A549 (cell line): ENCODE measurements at regions not wholly inside any gene's neighbourhood (a gene's known extent, or its start where the extent isn't known, plus 50 kb on each side); places are given as distances from the start of the nearest gene placed in this dataset.

Experiments
- ATAC-seq, 2 experiments: fragments of 200-7000 bp in 1 of 2; fragments of >200 bp in 1 of 2; cut with Nextera tagmentation in 1 of 2; cut with Tn5 transposase in 1 of 2; 3 replicates each; pipeline versions ENCODE4 v1.8.0 to v1.9.1; 2018 to 2020; ENCODE audit warnings: mild to moderate bottlenecking in 1 of 2, moderate library complexity in 1 of 2
- CTCF ChIA-PET: fragments of 300-600 bp; sonication (Branson Sonifier 250); formaldehyde crosslinking; extraction: SDS; loops from one replicate; lab custom pipeline; 2021; ENCODE audit warnings: antibody characterized with exemption, inconsistent platforms; lab: Yijun Ruan, JAX
- POLR2A ChIA-PET: fragments of 350-600 bp; formaldehyde crosslinking; extraction: SDS; loops from one replicate; lab custom pipeline; 2021; ENCODE audit warnings: antibody characterized with exemption, inconsistent platforms; lab: Yijun Ruan, JAX
- DNase-seq, 2 experiments: peaks; one replicate each; pipeline versions ENCODE4 v3.0.0 to v3.0.0-alpha.2; 2011 to 2016; ENCODE audit warnings: low read depth in 1 of 2, low spot score in 1 of 2
- FAIRE-seq: peaks from 2 replicates; lab custom pipeline; 2011; peaks lifted over from hg19 to GRCh38; lab: Jason Lieb, UNC
- H3K27ac ChIP-seq, 2 experiments: fragments of >200 bp; sonication (Bioruptor Twin); formaldehyde crosslinking; 3 replicates each; pipeline ENCODE4 v1.5.1; 2016 to 2017
- H3K4me1 ChIP-seq: fragments of >200 bp; sonication (Bioruptor Twin); formaldehyde crosslinking; 3 replicates; pipeline ENCODE4 v1.6.1; 2016
- H3K4me2 ChIP-seq: fragments of >200 bp; sonication (Bioruptor Twin); formaldehyde crosslinking; 3 replicates; pipeline ENCODE4 v1.6.1; 2016
- H3K4me3 ChIP-seq: fragments of >200 bp; sonication (Bioruptor Twin); formaldehyde crosslinking; 3 replicates; pipeline ENCODE4 v1.5.1; 2016
- H3K9me3 ChIP-seq: fragments of >200 bp; sonication (Bioruptor Twin); formaldehyde crosslinking; 3 replicates; pipeline ENCODE4 v1.6.1; 2016
- EP300 ChIP-seq, 2 experiments: fragments of >200 bp; sonication (Bioruptor Twin); formaldehyde crosslinking; IDR thresholded peaks; 2 replicates in 1 of 2; 3 replicates in 1 of 2; pipeline ENCODE4 v1.6.1; 2016 to 2017
- ESRRA ChIP-seq: fragments of 150-350 bp; IDR thresholded peaks from 2 replicates; pipeline ENCODE4 v1.6.1; 2014; ENCODE audit warnings: mild to moderate bottlenecking, low read length, borderline replicate concordance
- FOSB ChIP-seq: fragments of 250-450 bp; sonication (Bioruptor Pico); IDR thresholded peaks from 2 replicates; pipeline ENCODE4 v1.5.0; 2020; ENCODE audit warnings: mild to moderate bottlenecking, moderate library complexity
- FOSL2 ChIP-seq, 2 experiments: fragments of 450-650 bp in 1 of 2; fragments of >200 bp in 1 of 2; sonication (Bioruptor Twin) in 1 of 2; formaldehyde crosslinking; IDR thresholded peaks; 2 replicates each; pipeline versions ENCODE4 v1.5.0 to v1.6.1; 2016 to 2020; ENCODE audit warnings: mild to moderate bottlenecking in 1 of 2, moderate library complexity in 1 of 2
- HEYL ChIP-seq: fragments of 250-450 bp; sonication (Bioruptor Pico); IDR thresholded peaks from 2 replicates; pipeline ENCODE4 v1.8.0; 2021; ENCODE audit warnings: mild to moderate bottlenecking, moderate library complexity
- HOXA7 ChIP-seq: fragments of 250-450 bp; sonication (Bioruptor Pico); IDR thresholded peaks from 2 replicates; pipeline ENCODE4 v1.5.0; 2020; ENCODE audit warnings: mild to moderate bottlenecking, moderate library complexity
- HOXB13 ChIP-seq: fragments of 250-450 bp; sonication (Bioruptor Pico); IDR thresholded peaks from 2 replicates; pipeline ENCODE4 v1.5.0; 2020; ENCODE audit warnings: low read depth, mild to moderate bottlenecking, moderate library complexity
- JUNB ChIP-seq: fragments of >200 bp; sonication (Bioruptor Twin); formaldehyde crosslinking; IDR thresholded peaks from 2 replicates; pipeline ENCODE4 v1.6.1; 2016
- MAFK ChIP-seq: fragments of 450-650 bp; IDR thresholded peaks from 2 replicates; pipeline ENCODE4 v1.6.1; 2014; ENCODE audit not compliant: partially characterized antibody
- MAZ ChIP-seq: fragments of 150-350 bp; IDR thresholded peaks from 2 replicates; pipeline ENCODE4 v1.6.1; 2014; ENCODE audit warnings: antibody characterized with exemption, low read depth, low read length, borderline replicate concordance
- NFE2L2 ChIP-seq: fragments of 150-350 bp; conservative IDR thresholded peaks from 2 replicates; pipeline ENCODE4 v1.6.1; 2014; ENCODE audit warnings: low read length
- NPAS2 ChIP-seq: fragments of 250-450 bp; sonication (Bioruptor Pico); IDR thresholded peaks from 2 replicates; pipeline ENCODE4 v1.8.0; 2022; ENCODE audit warnings: mild to moderate bottlenecking, moderate library complexity, borderline replicate concordance
- NR3C1 ChIP-seq: fragments of >200 bp; sonication (Bioruptor Twin); formaldehyde crosslinking; IDR thresholded peaks from 3 replicates; pipeline ENCODE4 v1.6.1; 2017
- POLR2A ChIP-seq: IDR thresholded peaks from 2 replicates; pipeline ENCODE4 v1.6.1; 2012; ENCODE audit warnings: mild to moderate bottlenecking, low read length
- RAD21 ChIP-seq, 2 experiments: fragments of >200 bp in 1 of 2; sonication (Bioruptor Twin) in 1 of 2; formaldehyde crosslinking in 1 of 2; IDR thresholded peaks in 1 of 2; conservative IDR thresholded peaks in 1 of 2; 2 replicates in 1 of 2; 3 replicates in 1 of 2; pipeline ENCODE4 v1.6.1; 2012 to 2018; ENCODE audit warnings: inconsistent platforms in 1 of 2
- RARB ChIP-seq: fragments of 250-450 bp; sonication (Bioruptor Pico); IDR thresholded peaks from 2 replicates; pipeline ENCODE4 v1.8.0; 2021; ENCODE audit warnings: mild to moderate bottlenecking, moderate library complexity
- RCOR1 ChIP-seq: fragments of 150-350 bp; IDR thresholded peaks from 2 replicates; pipeline ENCODE4 v1.6.1; 2014; ENCODE audit warnings: antibody characterized with exemption, low read length, low read depth
- RFX5 ChIP-seq: fragments of 450-650 bp; IDR thresholded peaks from 2 replicates; pipeline ENCODE4 v1.7.1; 2014; ENCODE audit warnings: antibody characterized with exemption, mild to moderate bottlenecking, moderate library complexity
- RNF2 ChIP-seq: fragments of 200-600 bp; sonication (generic); IDR thresholded peaks from 2 replicates; pipeline ENCODE4 v1.6.1; 2016; ENCODE audit warnings: low read depth, mild to moderate bottlenecking, antibody characterized with exemption, moderate library complexity, borderline replicate concordance
- SREBF2 ChIP-seq: fragments of 450-650 bp; IDR thresholded peaks from 2 replicates; pipeline ENCODE4 v1.6.1; 2014; ENCODE audit warnings: mild to moderate bottlenecking, moderate library complexity
- TFCP2L1 ChIP-seq: fragments of 250-450 bp; sonication (Bioruptor Pico); IDR thresholded peaks from 2 replicates; pipeline ENCODE4 v1.5.0; 2021; ENCODE audit warnings: mild to moderate bottlenecking
- ZC3H11A ChIP-seq: fragments of 450-650 bp; IDR thresholded peaks from 2 replicates; pipeline ENCODE4 v1.6.1; 2014; ENCODE audit warnings: antibody characterized with exemption, mild to moderate bottlenecking
- ZNF302 ChIP-seq: fragments of 250-450 bp; sonication (Bioruptor Pico); IDR thresholded peaks from 2 replicates; pipeline ENCODE4 v1.9.0; 2021; ENCODE audit warnings: inconsistent platforms, mild to moderate bottlenecking, moderate library complexity
- ZSCAN20 ChIP-seq: fragments of 250-450 bp; sonication (Bioruptor Pico); IDR thresholded peaks from 2 replicates; pipeline ENCODE4 v1.8.0; 2022; ENCODE audit warnings: mild to moderate bottlenecking, moderate library complexity
- WGBS: methylation state at CpG from one replicate; pipeline ENCODE4 v1.1.6; 2017; ENCODE audit errors: missing lambda C conversion rate; 5-methylcytosine and 5-hydroxymethylcytosine counted together
- TF ChIP-seq, protein P1 (sequence below): fragments of >200 bp; sonication (Bioruptor Twin); formaldehyde crosslinking; IDR thresholded peaks from 2 replicates; pipeline ENCODE4 v1.6.1; 2016
- TF ChIP-seq, protein P2 (sequence below): IDR thresholded peaks from 2 replicates; pipeline ENCODE4 v1.6.1; 2012
- TF ChIP-seq, protein P3 (sequence below): fragments of 250-450 bp; sonication (Bioruptor Pico); IDR thresholded peaks from 2 replicates; pipeline ENCODE4 v1.5.0; 2021; ENCODE audit warnings: mild to moderate bottlenecking, moderate library complexity, borderline replicate concordance
- TF ChIP-seq, protein P4 (sequence below): fragments of >200 bp; sonication (Bioruptor Twin); formaldehyde crosslinking; IDR thresholded peaks from 3 replicates; pipeline ENCODE4 v1.6.1; 2016

DNA sequence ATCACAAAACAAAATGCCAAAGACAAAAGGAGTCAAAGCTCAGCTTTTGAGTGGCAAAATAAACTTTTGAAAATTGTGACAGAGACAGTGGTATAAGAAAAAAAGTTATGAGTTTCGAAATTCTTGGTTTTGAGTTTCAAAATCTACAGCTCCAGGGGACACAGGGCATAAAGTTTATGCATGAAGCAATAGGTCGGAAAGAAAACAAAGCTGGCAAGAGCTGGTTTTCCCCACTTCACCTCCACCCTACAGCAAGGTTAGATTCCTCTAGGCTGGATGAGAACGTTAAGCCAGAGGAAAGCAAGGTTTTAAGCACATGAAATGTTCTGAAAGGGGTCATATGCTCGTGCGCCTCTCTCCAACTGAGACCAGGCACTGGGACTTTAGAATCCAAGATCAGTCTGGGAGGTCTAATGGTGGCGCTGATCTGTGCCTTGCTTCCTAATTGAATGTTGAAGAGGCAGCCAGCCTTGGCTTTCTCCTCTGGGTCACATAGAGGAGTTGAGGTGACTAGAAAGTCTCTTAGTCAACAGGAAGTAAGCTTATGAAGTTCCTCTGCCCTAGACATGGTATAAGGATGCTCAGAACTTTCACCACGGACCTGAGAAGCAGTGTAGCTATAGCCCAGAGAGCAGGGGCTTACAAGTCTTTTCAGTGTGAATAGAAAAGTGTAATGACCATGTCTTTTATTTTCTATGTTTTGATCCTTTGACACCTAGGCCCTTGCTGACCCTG lies 167.7 kb upstream of the DMAC1 start:
- H3K4me2 ChIP-seq, result no peak overlapping the region
- no peaks in the 10 kb centered on the region for H3K4me1 ChIP-seq
- no peaks in the 10 kb centered on the region for H3K9me3 ChIP-seq
- no peak for TF ChIP-seq HEYL
- TF ChIP-seq NFE2L2, result no peak
- TF ChIP-seq MAFK, result no peak
- TF ChIP-seq TFCP2L1 (CRISPR knock-in tag), result no peak
- TF ChIP-seq, all 56 proteins: peak for 0
- FAIRE-seq (no peak), DNase-seq (no peak), ATAC-seq (no peak)
- WGBS, result 17% methylated on average over 7 of the region's 7 CpGs
- POLR2A ChIA-PET, result no interaction called here
- no peak overlapping the region for H3K4me3 ChIP-seq
- CTCF ChIA-PET, result no interaction called here
- no peak overlapping the region for H3K27ac ChIP-seq

DNA sequence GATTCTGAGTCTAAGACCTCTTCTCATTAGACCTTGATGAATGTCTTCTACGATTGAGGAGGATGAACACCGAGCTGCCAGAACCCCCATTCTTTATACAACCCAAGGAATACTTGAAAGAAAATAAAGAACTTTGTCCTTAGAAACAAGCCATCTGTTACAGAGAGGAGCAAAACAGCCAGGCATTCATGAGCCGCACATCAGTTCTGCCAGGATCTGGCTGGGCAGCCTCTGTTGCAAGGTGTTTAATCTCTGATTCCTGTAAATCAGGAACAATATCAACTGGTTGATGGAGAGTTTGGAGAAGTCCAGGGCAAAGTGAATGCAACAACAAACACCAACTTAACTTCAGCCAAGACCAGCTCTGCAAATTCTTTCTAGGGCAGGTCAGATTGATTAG lies 165.5 kb upstream of the DMAC1 start:
- CTCF ChIA-PET, result no interaction called here
- no peak overlapping the region for H3K27ac ChIP-seq
- POLR2A ChIA-PET, result no interaction called here
- no peak overlapping the region for H3K4me2 ChIP-seq
- no peak for ATAC-seq
- no peak overlapping the region for H3K4me3 ChIP-seq
- no peaks in the 10 kb centered on the region for H3K9me3 ChIP-seq
- 28% methylated on average over 3 of the region's 3 CpGs for WGBS
- FAIRE-seq, result no peak
- no peaks in the 10 kb centered on the region for H3K4me1 ChIP-seq
- no peak for DNase-seq
- no peak for TF ChIP-seq JUNB

DNA sequence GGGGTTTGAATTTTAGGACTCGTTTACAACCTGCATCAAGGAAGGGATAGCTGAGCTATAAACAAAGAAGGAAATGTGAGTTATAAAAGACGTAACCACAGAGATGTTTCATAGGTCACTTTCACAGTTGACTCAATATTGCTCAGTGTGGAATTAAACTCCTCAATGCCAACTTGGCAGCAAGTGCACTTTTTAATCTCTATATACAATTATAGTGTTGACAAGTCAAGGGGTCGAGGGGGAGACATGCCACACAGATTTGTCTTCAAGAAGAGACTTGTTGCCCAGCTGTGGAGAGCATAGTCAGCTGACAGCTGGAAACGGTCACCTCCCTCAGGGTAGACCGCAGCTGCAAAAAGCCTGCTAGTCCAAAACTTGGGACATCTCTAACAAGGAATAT lies 163.4 kb upstream of the DMAC1 start:
- 1% methylated on average over 5 of the region's 5 CpGs for WGBS
- no peaks in the 10 kb centered on the region for H3K9me3 ChIP-seq
- no peak overlapping the region for H3K4me3 ChIP-seq
- POLR2A ChIA-PET, result no interaction called here
- ATAC-seq (no peak), FAIRE-seq (no peak), DNase-seq (no peak)
- no peak overlapping the region for H3K4me2 ChIP-seq
- no peaks in the 10 kb centered on the region for H3K4me1 ChIP-seq
- H3K27ac ChIP-seq, result no peak overlapping the region
- TF ChIP-seq RAD21 (conservative IDR thresholded peaks at IDR 0.05 in 1 of 2, IDR thresholded peaks at IDR 0.05 in 1 of 2) (no peak), ESRRA (no peak), MAZ (no peak), RNF2 (no peak), RFX5 (no peak), ZC3H11A (no peak), FOSB (CRISPR knock-in tag) (no peak), RARB (CRISPR knock-in tag) (no peak), EP300 (IDR thresholded peaks at IDR 0.05) (no peak), HOXA7 (no peak), ZNF302 (CRISPR knock-in tag) (no peak), FOSL2 (IDR thresholded peaks at IDR 0.05) (no peak), FOSL2 (CRISPR knock-in tag; IDR thresholded peaks at IDR 0.05) (no peak), TFCP2L1 (CRISPR knock-in tag) (no peak), SREBF2 (no peak), MAFK (no peak)
- TF ChIP-seq, protein P1, sequence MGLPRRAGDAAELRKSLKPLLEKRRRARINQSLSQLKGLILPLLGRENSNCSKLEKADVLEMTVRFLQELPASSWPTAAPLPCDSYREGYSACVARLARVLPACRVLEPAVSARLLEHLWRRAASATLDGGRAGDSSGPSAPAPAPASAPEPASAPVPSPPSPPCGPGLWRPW, result no peak
- TF ChIP-seq, protein P2, sequence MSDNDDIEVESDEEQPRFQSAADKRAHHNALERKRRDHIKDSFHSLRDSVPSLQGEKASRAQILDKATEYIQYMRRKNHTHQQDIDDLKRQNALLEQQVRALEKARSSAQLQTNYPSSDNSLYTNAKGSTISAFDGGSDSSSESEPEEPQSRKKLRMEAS, result no peak
- CTCF ChIA-PET, result interaction anchor here (0.6 kb wide), 1 partner anchor 15 kb away, joined by 3 read pairs; no protein-coding TSS in a partner anchor

DNA sequence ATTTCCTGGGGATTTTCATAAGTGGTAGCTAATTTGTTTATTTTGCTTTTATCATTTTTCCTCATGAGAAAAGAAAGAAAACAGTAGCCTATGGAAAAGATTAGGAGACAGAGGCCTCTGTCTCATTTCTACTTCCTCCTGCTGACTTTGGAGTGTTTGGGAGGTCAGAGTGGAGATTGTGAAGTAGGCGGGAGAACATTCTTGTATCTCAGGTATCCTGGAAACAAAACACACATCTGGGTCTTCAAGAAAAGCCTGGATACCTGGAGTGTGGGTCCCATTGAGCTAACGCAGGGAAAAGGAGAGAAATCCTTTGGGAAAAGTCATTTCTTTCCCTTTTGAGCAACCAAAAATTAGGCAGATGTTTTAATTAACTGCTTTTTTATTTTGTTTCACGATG lies 161.5 kb upstream of the DMAC1 start:
- Histone ChIP-seq H3K4me2 (no peak overlapping the region), H3K4me3 (no peak overlapping the region), H3K9me3 (no peaks in the 10 kb centered on the region), H3K27ac (no peak overlapping the region), H3K4me1 (no peaks in the 10 kb centered on the region)
- CTCF ChIA-PET, result interaction anchor here (0.8 kb wide), 1 partner anchor 283 kb away, joined by 4 read pairs; no protein-coding TSS in a partner anchor
- POLR2A ChIA-PET, result no interaction called here
- 0% methylated on average over 3 of the region's 3 CpGs for WGBS
- no peak for FAIRE-seq
- ATAC-seq, result no peak
- no peak for DNase-seq
- TF ChIP-seq, protein P1, result no peak
- TF ChIP-seq HOXB13 (CRISPR knock-in tag) (no peak), TFCP2L1 (CRISPR knock-in tag) (no peak), POLR2A (no peak), ZSCAN20 (CRISPR knock-in tag) (no peak), NR3C1 (no peak), NPAS2 (CRISPR knock-in tag) (no peak), RNF2 (no peak), RCOR1 (no peak), HEYL (no peak), MAFK (no peak), EP300 (IDR thresholded peaks at IDR 0.05) (no peak)
- TF ChIP-seq, protein P3, sequence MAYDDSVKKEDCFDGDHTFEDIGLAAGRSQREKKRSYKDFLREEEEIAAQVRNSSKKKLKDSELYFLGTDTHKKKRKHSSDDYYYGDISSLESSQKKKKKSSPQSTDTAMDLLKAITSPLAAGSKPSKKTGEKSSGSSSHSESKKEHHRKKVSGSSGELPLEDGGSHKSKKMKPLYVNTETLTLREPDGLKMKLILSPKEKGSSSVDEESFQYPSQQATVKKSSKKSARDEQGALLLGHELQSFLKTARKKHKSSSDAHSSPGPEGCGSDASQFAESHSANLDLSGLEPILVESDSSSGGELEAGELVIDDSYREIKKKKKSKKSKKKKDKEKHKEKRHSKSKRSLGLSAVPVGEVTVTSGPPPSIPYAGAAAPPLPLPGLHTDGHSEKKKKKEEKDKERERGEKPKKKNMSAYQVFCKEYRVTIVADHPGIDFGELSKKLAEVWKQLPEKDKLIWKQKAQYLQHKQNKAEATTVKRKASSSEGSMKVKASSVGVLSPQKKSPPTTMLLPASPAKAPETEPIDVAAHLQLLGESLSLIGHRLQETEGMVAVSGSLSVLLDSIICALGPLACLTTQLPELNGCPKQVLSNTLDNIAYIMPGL (CRISPR knock-in tag), result no peak
- TF ChIP-seq, protein P4, sequence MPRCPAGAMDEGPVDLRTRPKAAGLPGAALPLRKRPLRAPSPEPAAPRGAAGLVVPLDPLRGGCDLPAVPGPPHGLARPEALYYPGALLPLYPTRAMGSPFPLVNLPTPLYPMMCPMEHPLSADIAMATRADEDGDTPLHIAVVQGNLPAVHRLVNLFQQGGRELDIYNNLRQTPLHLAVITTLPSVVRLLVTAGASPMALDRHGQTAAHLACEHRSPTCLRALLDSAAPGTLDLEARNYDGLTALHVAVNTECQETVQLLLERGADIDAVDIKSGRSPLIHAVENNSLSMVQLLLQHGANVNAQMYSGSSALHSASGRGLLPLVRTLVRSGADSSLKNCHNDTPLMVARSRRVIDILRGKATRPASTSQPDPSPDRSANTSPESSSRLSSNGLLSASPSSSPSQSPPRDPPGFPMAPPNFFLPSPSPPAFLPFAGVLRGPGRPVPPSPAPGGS, result no peak
